HG03342 (cell line): ENCODE measurements at regions not wholly inside any gene's neighbourhood (a gene's known extent, or its start where the extent isn't known, plus 50 kb on each side); places are given as distances from the start of the nearest gene placed in this dataset.

Source experiments
- ATAC-seq: cut with Tn5 transposase; IDR thresholded peaks from one replicate; pipeline ENCODE4 v1.9.1; 2021; ENCODE audit warnings: mild to moderate bottlenecking, moderate library complexity; ENCODE audit not compliant: unreplicated experiment

GRCh38 chr2:216745453-216745852, 50.1 kb upstream of the IGFBP5 start:
- ATAC-seq: no peak
